SJCRH30 (cell line): ENCODE measurements at regions not wholly inside any gene's neighbourhood (a gene's known extent, or its start where the extent isn't known, plus 50 kb on each side); places are given as distances from the start of the nearest gene placed in this dataset.
"Not testable (repeated sequence)": the region's sequence is repeated elsewhere in the genome, so short reads cannot be mapped to it uniquely, and the experiment has no call there.

Experiments
- DNase-seq, 2 experiments: peaks; one replicate each; pipeline ENCODE4 v3.0.0-alpha.2; 2015 to 2020
- H3K27ac ChIP-seq: fragments of 250-450 bp; sonication (Bioruptor Pico); 2 replicates; pipeline ENCODE4 v1.5.1; 2020; ENCODE audit warnings: mild to moderate bottlenecking, moderate library complexity
- H3K27me3 ChIP-seq: fragments of 250-450 bp; sonication (Bioruptor Pico); 2 replicates; pipeline ENCODE4 v1.5.1; 2020; ENCODE audit warnings: mild to moderate bottlenecking, moderate library complexity
- H3K36me3 ChIP-seq: fragments of 250-450 bp; sonication (Bioruptor Pico); 2 replicates; pipeline ENCODE4 v1.5.1; 2020; ENCODE audit warnings: mild to moderate bottlenecking, moderate library complexity
- H3K4me1 ChIP-seq: fragments of 250-450 bp; sonication (Bioruptor Pico); 2 replicates; pipeline ENCODE4 v1.5.1; 2020; ENCODE audit warnings: mild to moderate bottlenecking, moderate library complexity
- H3K4me3 ChIP-seq: fragments of 250-450 bp; sonication (Bioruptor Pico); 2 replicates; pipeline ENCODE4 v1.5.1; 2020; ENCODE audit warnings: mild to moderate bottlenecking, moderate library complexity
- H3K9me3 ChIP-seq: fragments of 250-450 bp; sonication (Bioruptor Pico); replicated peaks from 2 replicates; pipeline ENCODE4 v1.5.1; 2020; ENCODE audit warnings: mild to moderate bottlenecking, moderate library complexity

DNA sequence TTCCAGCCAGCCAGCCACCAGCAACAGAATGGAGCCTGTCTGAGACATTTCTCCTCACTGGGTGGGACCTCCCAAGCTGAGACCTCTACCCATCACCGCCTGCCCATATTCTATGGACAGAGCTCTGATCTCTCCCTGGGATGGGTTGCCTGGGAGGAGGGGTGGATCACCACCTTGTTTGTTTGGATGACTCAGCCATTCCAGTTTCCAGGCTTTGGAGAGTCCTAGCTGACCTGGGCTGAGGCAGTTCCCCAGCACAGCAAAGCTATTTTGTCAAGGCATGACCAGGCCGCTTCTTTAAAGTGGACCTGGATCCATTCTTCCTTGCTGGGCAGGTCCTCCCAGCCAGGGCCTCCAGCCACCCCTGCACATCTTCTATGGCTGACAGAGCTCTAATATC, 982.3 kb downstream of the DNAJB9 start:
- no peaks in the 10 kb centered on the region for H3K36me3 ChIP-seq
- no peaks in the 10 kb centered on the region for H3K9me3 ChIP-seq
- H3K4me3 ChIP-seq: no peak overlapping the region
- no peak overlapping the region for H3K27ac ChIP-seq
- H3K4me1 ChIP-seq: no peaks in the 10 kb centered on the region
- no peaks in the 10 kb centered on the region for H3K27me3 ChIP-seq
- DNase-seq: no peak

GRCh38 chr7:109577265-109577664, 1007.6 kb downstream of the DNAJB9 start:
- Histone ChIP-seq H3K36me3 (no peaks in the 10 kb centered on the region), H3K4me1 (no peaks in the 10 kb centered on the region), H3K27me3 (no peaks in the 10 kb centered on the region), H3K9me3 (no peaks in the 10 kb centered on the region), H3K27ac (no peak overlapping the region), H3K4me3 (no peak overlapping the region)
- DNase-seq: no peak

GRCh38 chr7:109579901-109580300, 1010.2 kb downstream of the DNAJB9 start:
- Histone ChIP-seq H3K27me3 (no peaks in the 10 kb centered on the region), H3K27ac (no peak overlapping the region), H3K4me1 (no peaks in the 10 kb centered on the region), H3K4me3 (no peak overlapping the region), H3K36me3 (no peaks in the 10 kb centered on the region), H3K9me3 (no peaks in the 10 kb centered on the region)
- DNase-seq: no peak

DNA sequence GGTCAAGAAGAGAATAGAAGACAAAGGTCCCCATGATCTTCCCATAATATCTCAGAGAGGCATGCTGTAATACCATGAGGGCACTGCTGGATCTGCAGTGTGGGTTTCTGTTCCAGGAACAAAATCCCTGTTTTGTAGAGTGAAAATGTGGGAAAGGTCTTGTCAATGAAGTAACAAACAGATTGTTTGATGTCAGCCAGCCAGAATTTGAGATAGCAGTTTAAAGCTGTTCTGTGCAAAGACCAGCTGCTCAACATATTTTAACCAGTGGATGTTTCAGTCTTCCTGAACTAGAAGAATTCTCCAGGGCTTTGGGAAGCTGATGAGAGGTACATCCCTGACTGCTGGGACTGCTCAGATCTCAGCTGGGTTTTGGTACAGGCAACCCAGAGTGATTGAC, 1012.5 kb downstream of the DNAJB9 start:
- no peak for DNase-seq
- Histone ChIP-seq H3K4me3 (no peak overlapping the region), H3K9me3 (no peaks in the 10 kb centered on the region)

DNA sequence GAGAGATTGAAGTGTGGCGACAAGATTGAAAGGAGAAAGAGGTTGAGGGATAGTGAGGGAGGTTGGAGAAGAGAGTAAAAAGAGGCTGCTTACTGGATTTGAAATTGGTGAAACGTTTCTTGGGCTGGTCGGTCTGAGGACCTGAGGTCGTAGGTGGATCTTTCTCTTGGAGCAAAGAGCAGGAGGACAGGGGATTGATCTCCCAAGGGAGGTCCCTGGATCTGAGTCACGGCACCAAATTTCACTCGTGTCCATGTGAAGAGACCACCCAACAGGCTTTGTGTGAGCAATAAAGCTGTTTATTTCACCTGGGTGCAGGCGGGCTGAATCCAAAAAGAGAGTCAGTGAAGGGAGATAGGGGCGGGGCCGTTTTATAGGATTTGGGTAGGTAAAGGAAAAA, 1027.3 kb downstream of the DNAJB9 start:
- not testable (repeated sequence) for H3K27me3 ChIP-seq, DNase-seq

More for the DNA sequence above, 1012.5 kb downstream of the DNAJB9 start:
- no peak overlapping the region for H3K27ac ChIP-seq
- H3K27me3 ChIP-seq: no peaks in the 10 kb centered on the region
- no peaks in the 10 kb centered on the region for H3K4me1 ChIP-seq
- no peaks in the 10 kb centered on the region for H3K36me3 ChIP-seq

GRCh38 chr7:109611656-109612055, 1042.0 kb downstream of the DNAJB9 start:
- no peaks in the 10 kb centered on the region for H3K4me1 ChIP-seq
- no peaks in the 10 kb centered on the region for H3K27me3 ChIP-seq
- H3K9me3 ChIP-seq: no peaks in the 10 kb centered on the region
- H3K27ac ChIP-seq: no peak overlapping the region
- no peak for DNase-seq
- no peak overlapping the region for H3K4me3 ChIP-seq
- H3K36me3 ChIP-seq: no peaks in the 10 kb centered on the region

More for the DNA sequence above, 1027.3 kb downstream of the DNAJB9 start:
- not testable (repeated sequence) for H3K4me1 ChIP-seq, H3K36me3 ChIP-seq, H3K9me3 ChIP-seq, H3K27ac ChIP-seq, H3K4me3 ChIP-seq

- Histone ChIP-seq H3K4me3 (no peak overlapping the region), H3K36me3 (no peaks in the 10 kb centered on the region), H3K27me3 (no peaks in the 10 kb centered on the region), H3K9me3 (no peaks in the 10 kb centered on the region), H3K27ac (no peak overlapping the region), H3K4me1 (no peaks in the 10 kb centered on the region)
- no peak for DNase-seq
Observed at GRCh38 chr7:109616551-109617069, 1046.9 kb downstream of the DNAJB9 start.

DNA sequence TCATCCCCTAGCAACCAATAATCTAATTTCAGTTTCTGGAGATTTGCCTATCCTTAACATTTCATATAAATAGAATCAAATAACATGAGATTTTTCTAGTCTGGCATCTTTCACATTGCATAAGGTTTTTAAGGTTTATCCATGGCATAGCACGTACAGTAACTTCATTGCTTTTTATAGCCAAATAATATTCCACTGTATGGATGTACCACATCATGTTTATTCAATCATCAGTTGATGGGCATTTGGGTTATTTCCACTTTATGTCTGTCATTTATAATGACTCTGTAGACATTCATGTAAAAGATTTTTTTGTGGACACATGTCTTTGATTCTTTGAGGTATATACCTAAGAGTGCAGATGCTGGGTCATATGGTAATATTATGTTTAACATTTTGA, 1052.6 kb downstream of the DNAJB9 start:
- no peak overlapping the region for H3K27ac ChIP-seq
- no peaks in the 10 kb centered on the region for H3K4me1 ChIP-seq
- no peaks in the 10 kb centered on the region for H3K9me3 ChIP-seq

DNA sequence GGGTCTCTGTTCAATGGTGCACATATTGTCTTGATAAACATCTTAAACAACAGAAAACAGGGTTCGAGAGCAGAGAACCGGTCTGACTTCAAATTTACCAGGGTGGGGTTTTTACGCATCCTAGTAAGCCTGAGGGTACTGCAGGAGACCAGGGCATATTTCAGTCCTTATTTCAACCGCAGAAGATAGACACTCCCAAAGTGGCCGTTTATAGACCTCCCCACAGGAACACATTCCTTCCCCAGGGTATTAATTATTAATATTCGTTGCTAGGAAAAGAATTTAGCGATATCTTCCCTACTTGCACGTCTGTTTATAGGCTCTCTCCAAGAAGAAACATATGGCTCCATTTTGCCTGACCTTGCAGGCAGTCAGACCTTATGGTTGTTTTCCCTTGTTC, 1063.2 kb downstream of the DNAJB9 start:
- DNase-seq, H3K9me3 ChIP-seq, H3K4me3 ChIP-seq, H3K36me3 ChIP-seq, H3K27ac ChIP-seq, H3K27me3 ChIP-seq, H3K4me1 ChIP-seq: not testable (repeated sequence)

More for the DNA sequence above, 1052.6 kb downstream of the DNAJB9 start:
- Histone ChIP-seq H3K27me3 (no peaks in the 10 kb centered on the region), H3K36me3 (no peaks in the 10 kb centered on the region), H3K4me3 (no peak overlapping the region)
- no peak for DNase-seq

- H3K27me3 ChIP-seq: no peaks in the 10 kb centered on the region
- H3K4me1 ChIP-seq: no peaks in the 10 kb centered on the region
- H3K36me3 ChIP-seq: no peaks in the 10 kb centered on the region
- DNase-seq: no peak
- H3K27ac ChIP-seq: no peak overlapping the region
- H3K4me3 ChIP-seq: no peak overlapping the region
- no peaks in the 10 kb centered on the region for H3K9me3 ChIP-seq
Observed at GRCh38 chr7:109635374-109635773, 1065.7 kb downstream of the DNAJB9 start.

- no peaks in the 10 kb centered on the region for H3K27me3 ChIP-seq
- H3K4me1 ChIP-seq: no peaks in the 10 kb centered on the region
- no peak for DNase-seq
- no peak overlapping the region for H3K27ac ChIP-seq
- no peaks in the 10 kb centered on the region for H3K9me3 ChIP-seq
- no peak overlapping the region for H3K4me3 ChIP-seq
- no peaks in the 10 kb centered on the region for H3K36me3 ChIP-seq
Observed at GRCh38 chr7:109637428-109637990, 1067.8 kb downstream of the DNAJB9 start.

GRCh38 chr7:109638321-109638720, 1068.6 kb downstream of the DNAJB9 start:
- DNase-seq: no peak
- no peaks in the 10 kb centered on the region for H3K9me3 ChIP-seq
- H3K27me3 ChIP-seq: no peaks in the 10 kb centered on the region
- no peak overlapping the region for H3K4me3 ChIP-seq
- no peak overlapping the region for H3K27ac ChIP-seq
- no peaks in the 10 kb centered on the region for H3K36me3 ChIP-seq
- no peaks in the 10 kb centered on the region for H3K4me1 ChIP-seq

GRCh38 chr7:109639561-109639960, 1069.9 kb downstream of the DNAJB9 start:
- Histone ChIP-seq H3K4me1 (no peaks in the 10 kb centered on the region), H3K27me3 (no peaks in the 10 kb centered on the region), H3K27ac (no peak overlapping the region), H3K9me3 (no peaks in the 10 kb centered on the region), H3K4me3 (no peak overlapping the region), H3K36me3 (no peaks in the 10 kb centered on the region)
- no peak for DNase-seq

DNA sequence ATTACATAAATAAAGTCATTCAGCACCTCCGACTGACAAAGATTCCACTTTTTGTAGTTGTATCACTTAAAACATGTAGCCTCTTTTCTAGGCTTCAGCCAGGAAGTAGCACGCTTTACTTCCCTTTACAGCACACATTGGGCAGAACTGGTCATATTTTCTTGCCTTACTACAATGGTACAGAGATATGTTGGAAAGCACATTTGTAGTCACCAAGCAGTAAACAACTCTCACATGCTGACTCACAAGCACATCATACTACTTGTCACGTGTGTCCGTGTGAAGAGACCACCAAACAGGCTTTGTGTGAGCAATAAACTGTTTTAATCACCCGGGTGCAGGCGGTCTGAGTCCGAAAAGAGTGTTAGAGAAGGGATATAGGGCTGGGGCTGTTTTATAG, 1071.8 kb downstream of the DNAJB9 start:
- Histone ChIP-seq H3K4me1 (no peaks in the 10 kb centered on the region), H3K27ac (no peak overlapping the region), H3K4me3 (no peak overlapping the region), H3K27me3 (no peaks in the 10 kb centered on the region), H3K36me3 (no peaks in the 10 kb centered on the region), H3K9me3 (no peaks in the 10 kb centered on the region)
- no peak for DNase-seq

DNA sequence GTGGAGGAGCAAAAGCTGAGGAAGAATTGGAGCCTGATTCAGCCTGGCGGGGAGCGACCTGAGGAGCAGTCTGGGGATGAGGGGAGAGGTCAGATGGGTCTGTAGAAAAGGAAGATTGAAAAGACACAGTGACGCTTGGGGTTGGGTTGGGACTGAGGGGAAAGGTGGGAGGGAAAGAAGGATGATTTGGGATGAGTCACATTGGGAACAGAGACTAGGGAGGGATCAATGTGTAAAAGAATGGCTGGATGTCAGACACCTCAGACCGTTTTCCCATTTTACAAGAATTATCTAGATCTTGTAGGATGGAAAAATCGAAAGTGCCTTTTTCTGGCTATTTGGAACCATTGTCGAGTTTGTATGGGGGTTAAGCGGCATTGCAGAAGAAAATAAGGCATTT, 1076.5 kb downstream of the DNAJB9 start:
- Histone ChIP-seq H3K27me3 (no peaks in the 10 kb centered on the region), H3K4me1 (no peaks in the 10 kb centered on the region), H3K27ac (no peak overlapping the region), H3K9me3 (no peaks in the 10 kb centered on the region), H3K4me3 (no peak overlapping the region), H3K36me3 (no peaks in the 10 kb centered on the region)
- DNase-seq: no peak

- not testable (repeated sequence) for H3K4me3 ChIP-seq, H3K9me3 ChIP-seq, DNase-seq, H3K27me3 ChIP-seq, H3K27ac ChIP-seq, H3K36me3 ChIP-seq, H3K4me1 ChIP-seq
Observed at GRCh38 chr7:109646594-109646993, 1076.9 kb downstream of the DNAJB9 start.
